Stimulated activated effector memory CD8-positive, alpha-beta T cell treated with anti-CD3 and anti-CD28 coated beads, Interleukin-12 subunit alpha, Interleukin-12 subunit beta, amount 100 ng/mL, for 72 hours (primary cell): ENCODE measurements at regions not wholly inside any gene's neighbourhood (a gene's known extent, or its start where the extent isn't known, plus 50 kb on each side); places are given as distances from the start of the nearest gene placed in this dataset.

ENCODE experiments used
- ATAC-seq: fragments of 150-1000 bp; cut with Tn5 transposase; 2 replicates; pipeline ENCODE4 v1.10.0; 2021
- DNase-seq, 2 donors: peaks; one replicate each; pipeline ENCODE4 v3.0.0; 2021 to 2022; ENCODE audit warnings: low spot score in 2 of 2
- H3K27ac Mint-ChIP-seq: one replicate; pipeline ENCODE4 v1.8.0; 2022; ENCODE audit warnings: mild to moderate bottlenecking, mixed read lengths
- H3K36me3 Mint-ChIP-seq: one replicate; pipeline ENCODE4 v1.8.0; 2022; ENCODE audit warnings: mild to moderate bottlenecking, mixed read lengths
- H3K4me1 Mint-ChIP-seq: one replicate; pipeline ENCODE4 v1.8.0; 2022; ENCODE audit warnings: mixed read lengths
- H3K4me3 Mint-ChIP-seq: one replicate; pipeline ENCODE4 v1.8.0; 2022; ENCODE audit warnings: mild to moderate bottlenecking, mixed read lengths
- H3K9me3 Mint-ChIP-seq: one replicate; pipeline ENCODE4 v1.8.0; 2022; ENCODE audit warnings: mixed read lengths

- DNase-seq (no peak), ATAC-seq (no peak)
- no peak overlapping the region for H3K27ac Mint-ChIP-seq
- H3K4me3 Mint-ChIP-seq: no peak overlapping the region
- H3K9me3 Mint-ChIP-seq: peaks cover 12% of the 10 kb centered on the region
- H3K4me1 Mint-ChIP-seq: no peaks in the 10 kb centered on the region
- no peaks in the 10 kb centered on the region for H3K36me3 Mint-ChIP-seq
These were observed 584.0 kb upstream of the TENM3 start for GRCh38 chr4:181659202-181659601.

GRCh38 chr4:181659876-181660275 is 583.3 kb upstream of the TENM3 start:
- Mint-ChIP-seq H3K36me3 (no peaks in the 10 kb centered on the region), H3K4me1 (no peaks in the 10 kb centered on the region)
- no peak for ATAC-seq

GRCh38 chr4:181661090-181661489 is 582.1 kb upstream of the TENM3 start:
- no peaks in the 10 kb centered on the region for H3K4me1 Mint-ChIP-seq
- H3K36me3 Mint-ChIP-seq: no peaks in the 10 kb centered on the region
- H3K27ac Mint-ChIP-seq: no peak overlapping the region
- H3K4me3 Mint-ChIP-seq: no peak overlapping the region
- H3K9me3 Mint-ChIP-seq: peaks cover 8% of the 10 kb centered on the region
- DNase-seq (no peak), ATAC-seq (no peak)

More at GRCh38 chr4:181659876-181660275, 583.3 kb upstream of the TENM3 start:
- Mint-ChIP-seq H3K4me3 (no peak overlapping the region), H3K27ac (no peak overlapping the region), H3K9me3 (peaks cover 14% of the 10 kb centered on the region)
- no peak for DNase-seq

GRCh38 chr4:181661923-181662322 is 581.3 kb upstream of the TENM3 start:
- no peak for DNase-seq
- no peaks in the 10 kb centered on the region for H3K36me3 Mint-ChIP-seq
- no peak overlapping the region for H3K4me3 Mint-ChIP-seq
- no peak overlapping the region for H3K27ac Mint-ChIP-seq
- no peak for ATAC-seq
- no peaks in the 10 kb centered on the region for H3K4me1 Mint-ChIP-seq
- H3K9me3 Mint-ChIP-seq: peaks cover 3% of the 10 kb centered on the region

- H3K27ac Mint-ChIP-seq: no peak overlapping the region
- ATAC-seq: no peak
- peaks cover 3% of the 10 kb centered on the region for H3K9me3 Mint-ChIP-seq
- no peaks in the 10 kb centered on the region for H3K36me3 Mint-ChIP-seq
- H3K4me3 Mint-ChIP-seq: no peak overlapping the region
- H3K4me1 Mint-ChIP-seq: no peaks in the 10 kb centered on the region
- no peak for DNase-seq
These were observed 580.8 kb upstream of the TENM3 start for GRCh38 chr4:181662383-181662782.

- ATAC-seq (no peak), DNase-seq (no peak)
- peaks cover 3% of the 10 kb centered on the region for H3K9me3 Mint-ChIP-seq
- no peaks in the 10 kb centered on the region for H3K4me1 Mint-ChIP-seq
- H3K27ac Mint-ChIP-seq: no peak overlapping the region
- H3K4me3 Mint-ChIP-seq: no peak overlapping the region
- no peaks in the 10 kb centered on the region for H3K36me3 Mint-ChIP-seq
These were observed 572.7 kb upstream of the TENM3 start for GRCh38 chr4:181670506-181670905.

GRCh38 chr4:181671672-181672071 is 571.5 kb upstream of the TENM3 start:
- DNase-seq (no peak), ATAC-seq (no peak)
- H3K4me3 Mint-ChIP-seq: no peak overlapping the region
- H3K36me3 Mint-ChIP-seq: no peaks in the 10 kb centered on the region
- no peaks in the 10 kb centered on the region for H3K4me1 Mint-ChIP-seq
- H3K27ac Mint-ChIP-seq: no peak overlapping the region
- H3K9me3 Mint-ChIP-seq: peaks cover 3% of the 10 kb centered on the region

GRCh38 chr4:181672751-181673150 is 570.5 kb upstream of the TENM3 start:
- H3K4me3 Mint-ChIP-seq: no peak overlapping the region
- ATAC-seq: no peak
- no peak for DNase-seq
- no peaks in the 10 kb centered on the region for H3K36me3 Mint-ChIP-seq
- no peak overlapping the region for H3K27ac Mint-ChIP-seq
- no peaks in the 10 kb centered on the region for H3K4me1 Mint-ChIP-seq
- peaks cover 8% of the 10 kb centered on the region for H3K9me3 Mint-ChIP-seq

- ATAC-seq (no peak), DNase-seq (no peak)
- H3K36me3 Mint-ChIP-seq: no peaks in the 10 kb centered on the region
- no peak overlapping the region for H3K27ac Mint-ChIP-seq
- no peak overlapping the region for H3K4me3 Mint-ChIP-seq
- H3K9me3 Mint-ChIP-seq: peaks cover 10% of the 10 kb centered on the region
- no peaks in the 10 kb centered on the region for H3K4me1 Mint-ChIP-seq
These were observed 568.8 kb upstream of the TENM3 start for GRCh38 chr4:181674315-181674875.

GRCh38 chr4:181676546-181676945 is 566.7 kb upstream of the TENM3 start:
- H3K36me3 Mint-ChIP-seq: no peaks in the 10 kb centered on the region
- no peaks in the 10 kb centered on the region for H3K4me1 Mint-ChIP-seq
- no peak for DNase-seq
- H3K4me3 Mint-ChIP-seq: no peak overlapping the region
- ATAC-seq: no peak
- H3K9me3 Mint-ChIP-seq: peaks cover 10% of the 10 kb centered on the region
- H3K27ac Mint-ChIP-seq: no peak overlapping the region

GRCh38 chr4:181677201-181677600 is 566.0 kb upstream of the TENM3 start:
- Mint-ChIP-seq H3K36me3 (no peaks in the 10 kb centered on the region), H3K4me1 (no peaks in the 10 kb centered on the region), H3K9me3 (peaks cover 11% of the 10 kb centered on the region), H3K27ac (no peak overlapping the region), H3K4me3 (no peak overlapping the region)
- DNase-seq (no peak), ATAC-seq (no peak)

GRCh38 chr4:181677621-181678020 is 565.6 kb upstream of the TENM3 start:
- Mint-ChIP-seq H3K36me3 (no peaks in the 10 kb centered on the region), H3K4me3 (no peak overlapping the region)

GRCh38 chr4:181679754-181680153 is 563.4 kb upstream of the TENM3 start:
- Mint-ChIP-seq H3K4me1 (no peaks in the 10 kb centered on the region), H3K4me3 (no peak overlapping the region), H3K36me3 (no peaks in the 10 kb centered on the region), H3K27ac (no peak overlapping the region), H3K9me3 (peaks cover 15% of the 10 kb centered on the region)
- ATAC-seq: no peak
- DNase-seq: no peak

More at GRCh38 chr4:181677621-181678020, 565.6 kb upstream of the TENM3 start:
- no peak for DNase-seq
- H3K4me1 Mint-ChIP-seq: no peaks in the 10 kb centered on the region
- no peak for ATAC-seq
- no peak overlapping the region for H3K27ac Mint-ChIP-seq
- peaks cover 15% of the 10 kb centered on the region for H3K9me3 Mint-ChIP-seq

GRCh38 chr4:181682367-181683047 is 560.7 kb upstream of the TENM3 start:
- peaks cover 12% of the 10 kb centered on the region for H3K9me3 Mint-ChIP-seq
- H3K4me3 Mint-ChIP-seq: no peak overlapping the region
- no peaks in the 10 kb centered on the region for H3K36me3 Mint-ChIP-seq
- no peaks in the 10 kb centered on the region for H3K4me1 Mint-ChIP-seq
- no peak overlapping the region for H3K27ac Mint-ChIP-seq
- ATAC-seq: no peak
- no peak for DNase-seq

- Mint-ChIP-seq H3K27ac (no peak overlapping the region), H3K9me3 (peaks cover 7% of the 10 kb centered on the region), H3K4me3 (no peak overlapping the region), H3K4me1 (no peaks in the 10 kb centered on the region), H3K36me3 (no peaks in the 10 kb centered on the region)
- DNase-seq: no peak
- no peak for ATAC-seq
These were observed 558.9 kb upstream of the TENM3 start for GRCh38 chr4:181684310-181684709.

- no peak overlapping the region for H3K4me3 Mint-ChIP-seq
- DNase-seq: no peak
- H3K27ac Mint-ChIP-seq: no peak overlapping the region
- H3K9me3 Mint-ChIP-seq: peaks cover 7% of the 10 kb centered on the region
- ATAC-seq: no peak
- no peaks in the 10 kb centered on the region for H3K36me3 Mint-ChIP-seq
- no peaks in the 10 kb centered on the region for H3K4me1 Mint-ChIP-seq
These were observed 557.7 kb upstream of the TENM3 start for GRCh38 chr4:181685461-181685860.
